ENCODE measurements at regions not wholly inside any gene's neighbourhood (a gene's known extent, or its start where the extent isn't known, plus 50 kb on each side); places are given as distances from the start of the nearest gene placed in this dataset.

GRCh38 chr21:38972078-38972477 is 166.3 kb downstream of the ETS2 start:
- TF ChIP-seq CTCF (conservative IDR thresholded peaks at IDR 0.05) (no peak), EZH2 (IDR thresholded peaks at IDR 0.05; ENCODE audit: low read depth) (no peak)

Data from PC-9 (cell line).